ENCODE measurements at regions not wholly inside any gene's neighbourhood (a gene's known extent, or its start where the extent isn't known, plus 50 kb on each side); places are given as distances from the start of the nearest gene placed in this dataset.

- no peak overlapping the region for H3K4me2 ChIP-seq (ENCODE audit: insufficient read depth, low read length)
- no peak for FAIRE-seq
- peaks cover 10% of the 10 kb centered on the region for H3K9me3 ChIP-seq (replicated peaks; ENCODE audit: control insufficient read depth, insufficient read depth, low read length)
- ChIA-PET POLR2A (no interaction called here), CTCF (no interaction called here)
- H3K9ac ChIP-seq (replicated peaks; ENCODE audit: extremely low read depth, insufficient read depth, low read length) = no peak overlapping the region
- TF ChIP-seq EZH2 (IDR thresholded peaks at IDR 0.05; ENCODE audit: borderline replicate concordance, low read depth, low read length, severe bottlenecking) (no peak), POLR2AphosphoS5 (IDR thresholded peaks at IDR 0.05; ENCODE audit: insufficient read depth, low read depth, low read length) (no peak), GATA2 (IDR thresholded peaks at IDR 0.05; ENCODE audit: insufficient read depth, insufficient read length, low read depth, low read length) (no peak), JUN (IDR thresholded peaks at IDR 0.05; ENCODE audit: borderline replicate concordance, insufficient read depth, insufficient read length, low read depth) (no peak), CTCF (IDR thresholded peaks at IDR 0.05; ENCODE audit: extremely low read depth in 1 of 2, insufficient read depth in 1 of 2, low read depth in 1 of 2, low read length in 2 of 2) (no peak), MAX (IDR thresholded peaks at IDR 0.05; ENCODE audit: insufficient read depth, insufficient read length) (no peak)
- no peaks in the 10 kb centered on the region for H3K4me1 ChIP-seq (ENCODE audit: control insufficient read depth, extremely low read depth, insufficient read depth, low read length)
- BruUV-seq (replicated peaks) = no TSS peak
- no peaks in the 10 kb centered on the region for H3K79me2 ChIP-seq (ENCODE audit: control insufficient read depth, insufficient read depth, low read length)
- no peak overlapping the region for H3K4me3 ChIP-seq (replicated peaks in 1 of 3; ENCODE audit: insufficient read depth in 1 of 3, low read depth in 1 of 3, low read length in 3 of 3)
- no peak overlapping the region for H2AFZ ChIP-seq (ENCODE audit: low read depth, low read length)
- no peaks in the 10 kb centered on the region for H3K9me1 ChIP-seq (replicated peaks; ENCODE audit: control insufficient read depth, extremely low read depth, insufficient read depth, low read length)
- intact Hi-C loops (cut with micrococcal nuclease) (no loop called here), dilution Hi-C loops (cut with MboI; ENCODE audit: extremely low pct_ligation_motif_present, low sequenced_read_pairs) (no loop called here)
- no peaks in the 10 kb centered on the region for H3K27me3 ChIP-seq (ENCODE audit: control insufficient read depth in 2 of 2, insufficient read depth in 2 of 2, low read length in 2 of 2)
- no peaks in the 10 kb centered on the region for H3K36me3 ChIP-seq (ENCODE audit: control insufficient read depth in 2 of 2, extremely low read depth in 1 of 2, insufficient read depth in 2 of 2, low read length in 2 of 2)
- no peak for DNase-seq (ENCODE audit: low read depth, low spot score)
- H3K27ac ChIP-seq (ENCODE audit: insufficient read depth, low read depth, low read length) = no peak overlapping the region
- no peaks in the 10 kb centered on the region for H4K20me1 ChIP-seq (replicated peaks; ENCODE audit: control insufficient read depth, extremely low read depth, insufficient read depth, low read length)
These were observed 493.2 kb downstream of the PID1 start for GRCh38 chr2:228777855-228778355.

All from endothelial cell of umbilical vein (primary cell).